LNCAP (cell line): ENCODE measurements at regions not wholly inside any gene's neighbourhood (a gene's known extent, or its start where the extent isn't known, plus 50 kb on each side); places are given as distances from the start of the nearest gene placed in this dataset.

ENCODE experiments used
- CTCF ChIP-seq: fragments of 450-650 bp; IDR thresholded peaks from 2 replicates; pipeline ENCODE4 v1.5.1; 2017; ENCODE audit warnings: mild to moderate bottlenecking

GRCh38 chr11:119793335-119793984, 64.5 kb upstream of the NECTIN1 start:
- TF ChIP-seq CTCF: no peak

GRCh38 chr11:119791701-119792151, 62.7 kb upstream of the NECTIN1 start:
- TF ChIP-seq CTCF: no peak

GRCh38 chr11:119791047-119791446, 62.0 kb upstream of the NECTIN1 start:
- TF ChIP-seq CTCF: no peak

- no peak for TF ChIP-seq CTCF
Measured at GRCh38 chr11:119790476-119790875, 61.5 kb upstream of the NECTIN1 start.

GRCh38 chr11:119789766-119790407, 60.9 kb upstream of the NECTIN1 start:
- TF ChIP-seq CTCF: no peak

GRCh38 chr11:119788911-119789560, 60.0 kb upstream of the NECTIN1 start:
- no peak for TF ChIP-seq CTCF

GRCh38 chr11:119788096-119788883, 59.3 kb upstream of the NECTIN1 start:
- no peak for TF ChIP-seq CTCF
